ENCODE measurements at regions not wholly inside any gene's neighbourhood (a gene's known extent, or its start where the extent isn't known, plus 50 kb on each side); places are given as distances from the start of the nearest gene placed in this dataset.
"Not testable (repeated sequence)": the region's sequence is repeated elsewhere in the genome, so short reads cannot be mapped to it uniquely, and the experiment has no call there.

- no peak for DNase-seq
Observed at GRCh38 chr1:234858722-234859121, 248.7 kb upstream of the IRF2BP2 start.

GRCh38 chr1:234856845-234857245, 246.9 kb upstream of the IRF2BP2 start:
- DNase-seq = no peak

- no peak for DNase-seq
Observed at GRCh38 chr1:234855851-234856250, 245.9 kb upstream of the IRF2BP2 start.

- no peak for DNase-seq
Observed at GRCh38 chr1:234854645-234855039, 244.7 kb upstream of the IRF2BP2 start.

- DNase-seq = no peak
Observed at GRCh38 chr1:234853906-234854644, 244.1 kb upstream of the IRF2BP2 start.

- no peak for DNase-seq
Observed at GRCh38 chr1:234852659-234853058, 242.7 kb upstream of the IRF2BP2 start.

GRCh38 chr1:234851450-234852438, 241.8 kb upstream of the IRF2BP2 start:
- no peak for DNase-seq

GRCh38 chr1:234849832-234850231, 239.9 kb upstream of the IRF2BP2 start:
- DNase-seq = no peak

GRCh38 chr1:234848972-234849649, 239.1 kb upstream of the IRF2BP2 start:
- DNase-seq = no peak

GRCh38 chr1:234846813-234847212, 236.8 kb upstream of the IRF2BP2 start:
- DNase-seq = not testable (repeated sequence)

GRCh38 chr1:234845836-234846235, 235.9 kb upstream of the IRF2BP2 start:
- no peak for DNase-seq

- peak; percentile 88 for DNase-seq
Observed at GRCh38 chr1:234845097-234845660, 235.2 kb upstream of the IRF2BP2 start.

GRCh38 chr1:234844479-234845031, 234.6 kb upstream of the IRF2BP2 start:
- DNase-seq = no peak

GRCh38 chr1:234843946-234844345, 234.0 kb upstream of the IRF2BP2 start:
- no peak for DNase-seq

- DNase-seq = peak; percentile 26
Observed at GRCh38 chr1:234842726-234843641, 233.0 kb upstream of the IRF2BP2 start.

GRCh38 chr1:234841710-234842231, 231.8 kb upstream of the IRF2BP2 start:
- DNase-seq = no peak

GRCh38 chr1:234841281-234841680, 231.3 kb upstream of the IRF2BP2 start:
- no peak for DNase-seq

- DNase-seq = no peak
Observed at GRCh38 chr1:234840843-234841242, 230.9 kb upstream of the IRF2BP2 start.

GRCh38 chr1:234840253-234840652, 230.3 kb upstream of the IRF2BP2 start:
- DNase-seq = no peak

GRCh38 chr1:234839663-234840062, 229.7 kb upstream of the IRF2BP2 start:
- peak; percentile 54 for DNase-seq

GRCh38 chr1:234838820-234839219, 228.8 kb upstream of the IRF2BP2 start:
- no peak for DNase-seq

Data from NCI-H510A treated with DMSO at 0.1 percent for 48 hours (cell line).